HUES48 (cell line): ENCODE measurements at regions not wholly inside any gene's neighbourhood (a gene's known extent, or its start where the extent isn't known, plus 50 kb on each side); places are given as distances from the start of the nearest gene placed in this dataset.
A peak's percentile ranks its signal among the peaks of the same experiment; 100 is the strongest.

Experiments
- H3K27ac ChIP-seq: one replicate; pipeline ENCODE4 v1.7.0; 2013; ENCODE audit warnings: low read depth, low read length, inconsistent platforms
- H3K27me3 ChIP-seq: 2 replicates; pipeline ENCODE4 v1.6.1; 2013; ENCODE audit warnings: mild to moderate bottlenecking, low read length; ENCODE audit not compliant: control insufficient read depth, insufficient read depth
- H3K36me3 ChIP-seq: 2 replicates; pipeline ENCODE4 v1.6.1; 2013; ENCODE audit warnings: low read length; ENCODE audit not compliant: control insufficient read depth, insufficient read depth
- H3K4me1 ChIP-seq: 2 replicates; pipeline ENCODE4 v1.6.1; 2013; ENCODE audit warnings: mild to moderate bottlenecking, low read length; ENCODE audit not compliant: control insufficient read depth, insufficient read depth
- H3K4me3 ChIP-seq: 2 replicates; pipeline ENCODE4 v1.5.1; 2013; ENCODE audit warnings: mild to moderate bottlenecking, low read depth, low read length
- H3K9ac ChIP-seq: 2 replicates; pipeline ENCODE4 v1.6.1; 2013; ENCODE audit warnings: mild to moderate bottlenecking, low read depth, low read length, moderate library complexity
- H3K9me3 ChIP-seq: 2 replicates; pipeline ENCODE4 v1.6.1; 2013; ENCODE audit warnings: low read length; ENCODE audit not compliant: control insufficient read depth, insufficient read depth

- Histone ChIP-seq H3K9ac (no peak overlapping the region), H3K27me3 (no peaks in the 10 kb centered on the region), H3K27ac (no peak overlapping the region), H3K36me3 (no peaks in the 10 kb centered on the region), H3K4me1 (peaks cover 7% of the 10 kb centered on the region; the same call in 1 of the 2 replicates), H3K4me3 (no peak overlapping the region), H3K9me3 (no peaks in the 10 kb centered on the region)
These were observed 394.7 kb upstream of the KLF12 start for GRCh38 chr13:74528734-74529513.

DNA sequence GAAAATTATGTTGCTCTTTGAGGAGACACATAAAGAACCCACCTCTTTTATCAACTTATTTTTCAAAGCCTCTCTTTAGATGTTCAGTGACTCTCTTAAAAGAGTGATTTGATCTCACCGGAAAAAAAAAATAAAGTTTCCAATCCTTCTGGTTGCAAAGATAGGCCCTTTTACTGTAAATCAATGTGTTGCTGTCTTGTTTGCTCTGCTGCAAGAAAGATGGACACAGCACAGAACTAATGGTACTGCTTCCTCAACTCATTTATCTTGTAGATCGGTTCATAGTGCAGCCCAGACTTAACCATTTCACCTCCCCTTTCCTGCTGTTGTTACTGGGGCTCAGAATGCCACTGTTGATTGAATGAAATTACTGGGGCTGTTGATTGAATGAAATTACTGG, 388.9 kb upstream of the KLF12 start:
- H3K4me3 ChIP-seq: no peak overlapping the region
- no peak overlapping the region for H3K9ac ChIP-seq
- no peaks in the 10 kb centered on the region for H3K9me3 ChIP-seq
- no peaks in the 10 kb centered on the region for H3K4me1 ChIP-seq
- H3K27ac ChIP-seq: no peak overlapping the region
- no peaks in the 10 kb centered on the region for H3K27me3 ChIP-seq
- no peaks in the 10 kb centered on the region for H3K36me3 ChIP-seq

DNA sequence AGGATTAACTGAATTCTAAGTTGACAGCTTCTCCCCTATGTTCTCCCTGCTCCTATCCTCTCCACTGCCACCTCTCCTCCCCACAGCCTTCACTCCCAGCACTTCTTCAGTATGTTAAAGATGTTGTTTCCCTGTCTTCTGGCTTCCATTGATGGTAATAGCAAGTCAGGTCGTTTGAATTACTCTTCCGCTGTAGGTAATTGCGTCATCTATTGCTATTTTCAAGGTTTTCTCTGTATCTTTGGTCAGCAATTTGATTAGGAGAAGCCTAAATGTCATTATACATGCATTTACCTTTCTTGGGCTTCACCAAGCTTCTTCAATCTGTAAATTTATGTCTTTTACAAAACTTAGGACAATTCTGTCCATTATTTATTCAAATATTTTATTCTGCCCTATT, 377.3 kb upstream of the KLF12 start:
- no peak overlapping the region for H3K4me3 ChIP-seq

DNA sequence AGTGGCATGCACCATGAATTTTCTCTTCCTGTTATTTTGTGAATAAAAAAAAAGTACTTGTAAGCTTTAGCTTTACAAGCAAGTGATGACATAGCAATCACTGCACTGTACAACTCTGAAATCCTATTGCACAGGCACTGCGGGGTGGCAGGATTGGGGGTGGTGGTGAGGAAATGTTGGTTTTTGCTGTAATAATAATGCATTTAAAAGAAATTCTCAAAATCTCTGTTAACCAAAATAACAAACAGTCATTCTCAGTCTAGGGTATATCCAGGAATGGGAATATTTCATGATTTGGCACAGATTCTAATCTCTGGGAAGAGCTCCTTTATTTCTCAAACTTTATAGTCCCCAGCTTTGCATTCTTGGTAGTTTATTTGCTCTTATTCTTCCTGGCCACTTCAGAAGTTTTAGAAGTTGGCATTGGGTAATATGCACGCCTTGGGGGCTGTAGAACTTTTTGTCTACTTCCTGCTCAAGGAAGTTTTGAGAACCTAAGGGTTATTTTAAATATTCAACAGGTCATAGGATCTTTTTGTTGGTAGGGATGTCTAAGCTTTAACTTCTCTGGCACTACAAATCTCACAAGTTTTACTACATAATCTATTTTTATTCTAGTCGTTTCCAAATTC, 353.0 kb upstream of the KLF12 start:
- Histone ChIP-seq H3K4me3 (no peak overlapping the region), H3K36me3 (no peaks in the 10 kb centered on the region), H3K9me3 (no peaks in the 10 kb centered on the region), H3K4me1 (no peaks in the 10 kb centered on the region), H3K9ac (no peak overlapping the region), H3K27me3 (no peaks in the 10 kb centered on the region), H3K27ac (no peak overlapping the region)

More for the DNA sequence above, 377.3 kb upstream of the KLF12 start:
- no peaks in the 10 kb centered on the region for H3K4me1 ChIP-seq
- no peak overlapping the region for H3K9ac ChIP-seq
- no peaks in the 10 kb centered on the region for H3K36me3 ChIP-seq
- H3K27ac ChIP-seq: no peak overlapping the region
- H3K27me3 ChIP-seq: no peaks in the 10 kb centered on the region
- H3K9me3 ChIP-seq: no peaks in the 10 kb centered on the region

DNA sequence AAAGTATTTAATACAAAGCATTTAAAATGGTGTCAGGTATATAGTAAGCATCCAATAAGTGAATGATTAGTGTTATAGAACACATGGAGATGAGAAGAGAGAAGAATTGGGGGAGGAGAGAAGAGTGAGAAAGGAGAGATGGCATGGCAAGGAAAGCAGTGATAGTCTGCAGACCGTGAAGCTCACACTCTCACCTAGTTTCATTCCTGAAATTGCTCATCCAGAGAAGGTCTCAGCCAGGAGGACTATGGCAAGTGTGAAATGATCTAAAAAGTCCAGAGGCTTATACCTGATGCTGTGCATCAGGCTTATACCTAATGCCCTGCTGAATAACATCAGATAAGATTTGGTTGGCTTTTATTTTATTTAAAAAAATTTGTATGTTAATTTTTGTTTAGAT, 351.6 kb upstream of the KLF12 start:
- no peak overlapping the region for H3K9ac ChIP-seq
- no peaks in the 10 kb centered on the region for H3K9me3 ChIP-seq
- no peaks in the 10 kb centered on the region for H3K36me3 ChIP-seq
- no peaks in the 10 kb centered on the region for H3K27me3 ChIP-seq
- H3K4me1 ChIP-seq: no peaks in the 10 kb centered on the region
- H3K27ac ChIP-seq: no peak overlapping the region
- H3K4me3 ChIP-seq: no peak overlapping the region

GRCh38 chr13:74479124-74479523, 344.9 kb upstream of the KLF12 start:
- Histone ChIP-seq H3K27ac (no peak overlapping the region), H3K9ac (no peak overlapping the region), H3K4me3 (no peak overlapping the region), H3K36me3 (no peaks in the 10 kb centered on the region), H3K4me1 (no peaks in the 10 kb centered on the region), H3K9me3 (no peaks in the 10 kb centered on the region), H3K27me3 (no peaks in the 10 kb centered on the region)

- H3K27me3 ChIP-seq: no peaks in the 10 kb centered on the region
- H3K36me3 ChIP-seq: no peaks in the 10 kb centered on the region
- no peak overlapping the region for H3K9ac ChIP-seq
- H3K4me3 ChIP-seq: no peak overlapping the region
- H3K9me3 ChIP-seq: no peaks in the 10 kb centered on the region
- no peaks in the 10 kb centered on the region for H3K4me1 ChIP-seq
- H3K27ac ChIP-seq: no peak overlapping the region
These were observed 342.6 kb upstream of the KLF12 start for GRCh38 chr13:74476788-74477187.

GRCh38 chr13:74476365-74476764, 342.2 kb upstream of the KLF12 start:
- H3K27ac ChIP-seq: no peak overlapping the region
- H3K4me3 ChIP-seq: no peak overlapping the region
- no peaks in the 10 kb centered on the region for H3K36me3 ChIP-seq
- H3K9ac ChIP-seq: no peak overlapping the region
- no peaks in the 10 kb centered on the region for H3K9me3 ChIP-seq
- no peaks in the 10 kb centered on the region for H3K27me3 ChIP-seq
- H3K4me1 ChIP-seq: no peaks in the 10 kb centered on the region

DNA sequence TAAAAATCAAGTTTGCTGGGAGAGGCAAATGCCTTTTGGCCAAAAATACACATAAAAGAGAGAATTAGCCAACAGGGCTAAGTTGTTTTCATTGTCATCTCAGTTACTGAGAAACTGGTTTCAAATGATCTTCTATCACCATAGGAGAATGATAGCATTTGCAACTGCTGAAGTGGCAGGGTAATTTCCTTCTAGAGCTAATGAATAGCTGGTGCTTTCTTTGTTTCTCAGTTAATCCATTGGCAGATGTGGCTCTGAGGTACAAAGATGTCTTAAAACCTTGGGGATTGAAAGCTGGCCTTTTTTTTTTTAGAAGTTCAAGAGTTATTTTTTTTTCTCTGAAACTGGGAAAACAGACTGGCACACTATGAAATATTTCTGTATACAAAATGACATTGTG, 332.7 kb upstream of the KLF12 start:
- Histone ChIP-seq H3K4me3 (no peak overlapping the region), H3K4me1 (peaks cover 26% of the 10 kb centered on the region), H3K9me3 (no peaks in the 10 kb centered on the region), H3K9ac (no peak overlapping the region), H3K27me3 (no peaks in the 10 kb centered on the region), H3K36me3 (no peaks in the 10 kb centered on the region), H3K27ac (no peak overlapping the region)

GRCh38 chr13:74466020-74466419, 331.8 kb upstream of the KLF12 start:
- Histone ChIP-seq H3K27me3 (no peaks in the 10 kb centered on the region), H3K9ac (no peak overlapping the region), H3K4me1 (peaks cover 26% of the 10 kb centered on the region), H3K27ac (no peak overlapping the region), H3K4me3 (no peak overlapping the region), H3K36me3 (no peaks in the 10 kb centered on the region), H3K9me3 (no peaks in the 10 kb centered on the region)

GRCh38 chr13:74465271-74465670, 331.1 kb upstream of the KLF12 start:
- Histone ChIP-seq H3K4me1 (peaks cover 26% of the 10 kb centered on the region), H3K36me3 (no peaks in the 10 kb centered on the region), H3K27ac (peak overlapping the region; percentile 24), H3K4me3 (no peak overlapping the region), H3K9me3 (no peaks in the 10 kb centered on the region), H3K27me3 (no peaks in the 10 kb centered on the region), H3K9ac (no peak overlapping the region)
